HCT116 (cell line): ENCODE measurements at regions not wholly inside any gene's neighbourhood (a gene's known extent, or its start where the extent isn't known, plus 50 kb on each side); places are given as distances from the start of the nearest gene placed in this dataset.
"Not testable (repeated sequence)": the region's sequence is repeated elsewhere in the genome, so short reads cannot be mapped to it uniquely, and the experiment has no call there.

Source experiments
- ATAC-seq: fragments of 200-7000 bp; cut with Tn5 transposase; 2 replicates; pipeline ENCODE4 v1.9.1; 2020; ENCODE audit warnings: mild to moderate bottlenecking, moderate library complexity
- BruUV-seq: library from RNA; stranded (reverse); fragments of 400-500 nt; replicated peaks from 2 replicates; lab custom pipeline; 2021; lab: Mats Ljungman, UMichigan
- CTCF ChIA-PET: fragments of 300-600 bp; sonication (Branson Sonifier 250); formaldehyde crosslinking; loops from one replicate; lab custom pipeline; 2021; ENCODE audit warnings: antibody characterized with exemption; lab: Charles Lee
- POLR2A ChIA-PET: fragments of 300-600, 350-600 bp; sonication (Branson Sonifier 250); formaldehyde crosslinking; loops from one replicate; lab custom pipeline; 2021; ENCODE audit warnings: antibody characterized with exemption; lab: Charles Lee
- RAD21 ChIA-PET, 2 experiments: fragments of 300-600 bp; sonication (Branson Sonifier 250); formaldehyde crosslinking; loops; one replicate each; lab custom pipeline; 2023; ENCODE audit warnings: low total read pairs in 2 of 2; ENCODE audit not compliant: uncharacterized antibody in 2 of 2, unreplicated experiment in 2 of 2, low non-redundant PET in 1 of 2; lab: Charles Lee
- DNase-seq: peaks from one replicate; pipeline ENCODE4 v3.0.0-alpha.2; 2010; ENCODE audit warnings: low read depth, low spot score
- H2AFZ ChIP-seq: fragments of 200-600 bp; shearing (Covaris generic), sonication (generic); 2 replicates; pipeline ENCODE4 v1.6.1; 2017; ENCODE audit warnings: low read depth, mixed run types, mixed read lengths, antibody characterized with exemption, low read length; ENCODE audit not compliant: poor library complexity, severe bottlenecking
- H3K27ac ChIP-seq: 2 replicates; pipeline ENCODE4 v1.5.1; 2012; ENCODE audit warnings: low read depth, low read length
- H3K27me3 ChIP-seq: fragments of 200-600 bp; sonication (generic); 2 replicates; pipeline ENCODE4 v1.6.1; 2016; ENCODE audit warnings: mixed run types, low read length, mixed read lengths; ENCODE audit not compliant: insufficient read depth
- H3K36me3 ChIP-seq, 2 experiments: fragments of 200-500 bp in 1 of 2; fragments of 200-600 bp in 1 of 2; sonication (Bioruptor generic) in 1 of 2; sonication (generic) in 1 of 2; 2 replicates each; pipeline versions ENCODE4 v1.5.1 to v1.6.1; 2014 to 2016; ENCODE audit warnings: low read length in 2 of 2, inconsistent platforms in 1 of 2, mixed read lengths in 1 of 2, mixed run types in 1 of 2; ENCODE audit not compliant: insufficient read depth in 2 of 2, control insufficient read depth in 1 of 2
- H3K4me1 ChIP-seq, 2 experiments: fragments of 200-600 bp in 1 of 2; sonication (generic) in 1 of 2; 2 replicates each; pipeline versions ENCODE4 v1.5.1 to v1.6.1; 2012 to 2017; ENCODE audit warnings: low read length in 2 of 2, inconsistent platforms in 1 of 2, mild to moderate bottlenecking in 1 of 2, mixed read lengths in 1 of 2, mixed run types in 1 of 2, moderate library complexity in 1 of 2; ENCODE audit not compliant: insufficient read depth in 2 of 2, control insufficient read depth in 1 of 2
- H3K4me2 ChIP-seq: fragments of 200-600 bp; sonication (generic); 2 replicates; pipeline ENCODE4 v1.6.1; 2017; ENCODE audit warnings: mixed run types, low read length, mixed read lengths
- H3K4me3 ChIP-seq, 2 experiments: fragments of 200-600 bp in 1 of 2; sonication (generic) in 1 of 2; replicated peaks in 1 of 2; 2 replicates each; pipeline ENCODE4 v1.5.1; 2011 to 2016; ENCODE audit warnings: low read length in 2 of 2, control low read depth in 1 of 2, low read depth in 1 of 2, mild to moderate bottlenecking in 1 of 2, mixed read lengths in 1 of 2, mixed run types in 1 of 2
- H3K79me2 ChIP-seq: fragments of 200-600 bp; sonication (generic); 2 replicates; pipeline ENCODE4 v1.6.1; 2017; ENCODE audit warnings: mild to moderate bottlenecking, mixed run types, low read length, moderate library complexity, mixed read lengths; ENCODE audit not compliant: insufficient read depth
- H3K9ac ChIP-seq: fragments of 200-600 bp; sonication (generic); 2 replicates; pipeline ENCODE4 v1.6.1; 2016; ENCODE audit warnings: low read length, mixed read lengths
- H3K9me2 ChIP-seq: fragments of 200-600 bp; sonication (generic), shearing (Covaris generic); 2 replicates; pipeline ENCODE4 v1.6.1; 2017; ENCODE audit warnings: mixed run types, mild to moderate bottlenecking, moderate library complexity; ENCODE audit not compliant: insufficient read depth
- H3K9me3 ChIP-seq, 2 experiments: fragments of 200-500 bp in 1 of 2; fragments of 200-600 bp in 1 of 2; sonication (Bioruptor generic) in 1 of 2; sonication (generic) in 1 of 2; 2 replicates each; pipeline ENCODE4 v1.6.1; 2014 to 2017; ENCODE audit warnings: low read length in 2 of 2, mixed read lengths in 2 of 2, inconsistent platforms in 1 of 2, low read depth in 1 of 2, mild to moderate bottlenecking in 1 of 2, mixed run types in 1 of 2, moderate library complexity in 1 of 2; ENCODE audit not compliant: control insufficient read depth in 1 of 2, insufficient read depth in 1 of 2
- H4K20me1 ChIP-seq: fragments of 200-600 bp; sonication (generic), shearing (Covaris generic); 2 replicates; pipeline ENCODE4 v1.6.1; 2017; ENCODE audit warnings: mixed run types, mild to moderate bottlenecking, moderate library complexity; ENCODE audit not compliant: insufficient read depth
- CBX3 ChIP-seq: IDR thresholded peaks from 2 replicates; pipeline ENCODE4 v1.6.1; 2012; ENCODE audit warnings: low read depth
- CEBPB ChIP-seq: IDR thresholded peaks from 2 replicates; pipeline ENCODE4 v1.6.1; 2012; ENCODE audit warnings: low read depth
- EGR1 ChIP-seq: IDR thresholded peaks from 2 replicates; pipeline ENCODE4 v1.6.1; 2012; ENCODE audit warnings: low read depth
- ELF1 ChIP-seq: IDR thresholded peaks from 2 replicates; pipeline ENCODE4 v1.6.1; 2012; ENCODE audit warnings: low read depth, borderline replicate concordance
- EZH2phosphoT487 ChIP-seq: fragments of 200-600 bp; IDR thresholded peaks from 2 replicates; pipeline ENCODE4 v1.6.1; 2018; ENCODE audit warnings: antibody characterized with exemption, borderline replicate concordance
- POLR2AphosphoS5 ChIP-seq: IDR thresholded peaks from 2 replicates; pipeline ENCODE4 v1.6.1; 2011; ENCODE audit warnings: mild to moderate bottlenecking, low read depth, low read length, moderate library complexity
- SP1 ChIP-seq: IDR thresholded peaks from 2 replicates; pipeline ENCODE4 v1.6.1; 2012; ENCODE audit warnings: low read depth
- SRF ChIP-seq: IDR thresholded peaks from 2 replicates; pipeline ENCODE4 v1.6.1; 2012; ENCODE audit warnings: low read depth
- TCF7L2 ChIP-seq: IDR thresholded peaks from 2 replicates; pipeline ENCODE4 v1.7.0; 2011; ENCODE audit warnings: borderline replicate concordance, inconsistent platforms; ENCODE audit not compliant: insufficient read depth, insufficient read length; ENCODE audit errors: extremely low read depth
- ZNF274 ChIP-seq: fragments of 200-500 bp; sonication (Bioruptor generic); IDR thresholded peaks from 2 replicates; pipeline ENCODE4 v1.6.1; 2014; ENCODE audit warnings: mild to moderate bottlenecking, low read depth, low read length, inconsistent platforms
- intact Hi-C: fragments of 100-400 bp; cut with micrococcal nuclease; formaldehyde crosslinking; loops from 2 replicates; pipeline ENCODE4 v1.10.0; 2022
- TF ChIP-seq, protein P1 (sequence below): IDR thresholded peaks from 2 replicates; pipeline ENCODE4 v1.6.1; 2012

- Histone ChIP-seq H4K20me1 (no peaks in the 10 kb centered on the region), H3K9ac (no peak overlapping the region), H2AFZ (no peak overlapping the region), H3K36me3 (no peaks in the 10 kb centered on the region), H3K79me2 (no peaks in the 10 kb centered on the region), H3K4me2 (no peak overlapping the region)
- RAD21 ChIA-PET = no interaction called here
- CTCF ChIA-PET = no interaction called here
- intact Hi-C loops = no loop called here
- no peak for DNase-seq
- TF ChIP-seq CEBPB = no peak
- no peak for TF ChIP-seq EGR1
- TF ChIP-seq, all 23 proteins: peak for 0
- Histone ChIP-seq H3K9me2 (no peaks in the 10 kb centered on the region), H3K9me3 (no peaks in the 10 kb centered on the region), H3K27ac (no peak overlapping the region), H3K27me3 (peaks cover 17% of the 10 kb centered on the region; the same call in 1 of the 2 replicates), H3K4me3 (no peak overlapping the region), H3K4me1 (no peaks in the 10 kb centered on the region)
- no TSS peak for BruUV-seq
- ATAC-seq = no peak
- POLR2A ChIA-PET = no interaction called here
Measured at GRCh38 chr12:67893022-67893580, 96.1 kb upstream of the IFNG-AS1 start.

- BruUV-seq, intact Hi-C loops, H3K27me3 ChIP-seq, H2AFZ ChIP-seq, H3K4me1 ChIP-seq, H3K9me2 ChIP-seq, H3K9me3 ChIP-seq, ATAC-seq, H3K4me2 ChIP-seq, H3K4me3 ChIP-seq, H3K79me2 ChIP-seq, POLR2A ChIA-PET, H3K36me3 ChIP-seq, DNase-seq, H4K20me1 ChIP-seq, H3K9ac ChIP-seq, H3K27ac ChIP-seq, RAD21 ChIA-PET, CTCF ChIA-PET: not testable (repeated sequence)
Measured at GRCh38 chr12:67900418-67900817, 88.8 kb upstream of the IFNG-AS1 start.

GRCh38 chr12:67909091-67909531 lies 80.1 kb upstream of the IFNG-AS1 start:
- intact Hi-C loops = no loop called here
- Histone ChIP-seq H3K27me3 (no peaks in the 10 kb centered on the region), H3K4me2 (peak overlapping the region; percentile 37; the same call in 1 of the 2 replicates), H3K27ac (no peak overlapping the region), H3K4me3 (no peak overlapping the region), H3K36me3 (no peaks in the 10 kb centered on the region), H3K79me2 (no peaks in the 10 kb centered on the region), H3K9ac (no peak overlapping the region), H3K9me3 (no peaks in the 10 kb centered on the region; a peak in 1 of 4 replicates), H3K9me2 (no peaks in the 10 kb centered on the region), H3K4me1 (peaks cover 0 to 26% of the 10 kb centered on the region in 2 experiments; a peak in 3 of 4 replicates), H2AFZ (no peak overlapping the region), H4K20me1 (no peaks in the 10 kb centered on the region)
- BruUV-seq = no TSS peak
- ChIA-PET RAD21 (no interaction called here), CTCF (no interaction called here), POLR2A (no interaction called here)
- DNase-seq (no peak), ATAC-seq (no peak)
- TF ChIP-seq SRF = no peak
- TF ChIP-seq EGR1 = no peak
- TF ChIP-seq ZNF274 = no peak
- no peak for TF ChIP-seq CBX3
- no peak for TF ChIP-seq EZH2phosphoT487
- TF ChIP-seq, protein P1, sequence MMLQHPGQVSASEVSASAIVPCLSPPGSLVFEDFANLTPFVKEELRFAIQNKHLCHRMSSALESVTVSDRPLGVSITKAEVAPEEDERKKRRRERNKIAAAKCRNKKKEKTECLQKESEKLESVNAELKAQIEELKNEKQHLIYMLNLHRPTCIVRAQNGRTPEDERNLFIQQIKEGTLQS = no peak
- no peak for TF ChIP-seq SP1
- no peak for TF ChIP-seq POLR2AphosphoS5
- TF ChIP-seq ELF1 = no peak
- TF ChIP-seq TCF7L2 = no peak
